AG10803 (cell line): ENCODE measurements at regions not wholly inside any gene's neighbourhood (a gene's known extent, or its start where the extent isn't known, plus 50 kb on each side); places are given as distances from the start of the nearest gene placed in this dataset.

Experiments used
- DNase-seq: peaks from one replicate; pipeline ENCODE4 v3.0.0; 2010; ENCODE audit warnings: low read depth
- H3K4me3 ChIP-seq: 2 replicates; pipeline ENCODE4 v1.5.1; 2011; ENCODE audit warnings: mild to moderate bottlenecking, low read length, control low read depth
- CTCF ChIP-seq: conservative IDR thresholded peaks from 2 replicates; pipeline ENCODE4 v1.5.1; 2011; ENCODE audit warnings: mild to moderate bottlenecking, low read length, control low read depth, inconsistent platforms

DNA sequence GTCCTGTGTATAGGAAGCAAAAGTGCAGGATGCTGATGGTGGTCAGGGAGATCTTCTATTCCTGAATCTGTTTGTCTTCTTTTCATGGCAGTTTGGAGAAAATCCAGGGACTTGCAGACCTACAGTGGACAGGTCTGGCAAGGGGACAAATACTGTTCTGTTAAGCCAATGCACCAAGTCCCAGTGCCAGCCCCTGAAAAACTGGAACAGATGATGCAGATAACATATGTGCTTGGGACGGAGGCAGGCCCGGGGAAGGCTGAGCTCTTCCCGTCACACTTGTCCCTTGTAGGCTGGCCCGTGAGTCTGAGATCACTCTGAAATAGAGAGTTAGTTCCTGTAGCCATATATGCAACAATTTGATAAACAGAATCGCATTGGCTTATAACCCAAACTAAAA lies 265.7 kb downstream of the MTRR start:
- TF ChIP-seq CTCF, result no peak
- DNase-seq, result no peak
- H3K4me3 ChIP-seq, result no peak overlapping the region

GRCh38 chr5:8135742-8136141 lies 266.8 kb downstream of the MTRR start:
- no peak overlapping the region for H3K4me3 ChIP-seq
- no peak for DNase-seq
- TF ChIP-seq CTCF, result no peak

DNA sequence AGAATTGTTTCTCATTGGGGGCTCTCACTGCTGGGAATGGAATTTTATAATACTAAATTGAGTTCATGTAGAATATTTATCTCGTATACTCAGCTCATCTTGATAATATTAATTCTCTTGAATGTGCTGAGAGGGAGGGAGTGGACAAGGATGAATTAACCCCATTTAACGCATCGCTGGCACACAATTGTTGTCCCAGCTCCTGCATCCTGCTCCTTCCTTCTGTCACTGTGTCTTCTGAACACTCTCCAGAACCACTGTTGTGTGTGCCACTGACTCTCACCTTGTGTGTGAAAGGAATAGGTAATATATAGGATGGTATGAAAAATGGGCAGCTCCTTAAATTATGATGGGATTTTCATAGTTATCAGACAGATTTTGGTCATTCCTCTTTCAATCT lies 267.3 kb downstream of the MTRR start:
- no peak for TF ChIP-seq CTCF
- no peak overlapping the region for H3K4me3 ChIP-seq
- no peak for DNase-seq

DNA sequence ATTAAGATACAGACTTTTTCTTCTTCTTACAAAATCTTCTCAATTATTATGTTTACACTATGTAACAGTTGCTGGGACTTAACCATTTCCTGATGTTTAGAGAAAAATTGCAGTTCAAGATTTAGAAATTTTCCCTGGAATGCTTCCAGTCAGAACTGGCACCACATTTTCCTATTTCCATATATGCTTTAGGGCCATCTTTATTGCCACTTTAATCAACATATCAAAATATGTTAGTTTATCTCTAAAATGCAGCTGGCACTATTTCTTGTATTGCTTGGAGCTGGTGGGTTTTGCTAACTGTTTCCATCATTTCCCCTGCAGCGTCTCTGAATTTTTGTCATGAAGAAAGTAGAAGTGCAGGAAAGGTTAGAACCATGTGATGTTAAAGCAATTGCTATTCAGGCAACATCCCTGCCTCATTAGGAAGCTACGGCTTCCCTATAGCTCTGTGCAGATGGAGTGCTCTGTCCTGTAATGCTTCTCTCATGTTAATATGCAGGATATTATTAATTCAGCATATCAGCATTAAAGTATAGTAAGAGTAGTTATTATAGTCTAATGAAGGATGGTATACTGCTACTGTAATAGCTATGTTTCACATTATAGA lies 269.1 kb downstream of the MTRR start:
- DNase-seq, result no peak
- no peak for TF ChIP-seq CTCF
- H3K4me3 ChIP-seq, result no peak overlapping the region

DNA sequence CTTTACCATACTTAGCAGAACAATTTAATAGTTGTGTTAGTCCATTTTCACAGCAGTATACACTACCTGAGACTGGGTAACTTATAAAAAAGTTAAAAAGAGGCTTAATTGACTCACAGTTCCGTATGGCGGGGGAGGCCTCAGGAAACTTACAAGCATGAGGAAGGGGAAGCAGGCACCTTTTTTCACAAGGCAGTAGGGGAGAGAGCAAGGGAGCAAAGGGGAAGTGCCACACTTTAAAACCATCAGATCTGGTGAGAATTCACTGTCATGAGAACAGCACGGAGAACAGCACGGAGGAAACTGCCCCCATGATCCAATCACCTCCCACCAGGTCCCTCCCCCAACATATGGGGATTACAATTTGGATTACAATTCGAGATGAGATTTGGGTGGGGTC lies 269.9 kb downstream of the MTRR start:
- no peak for DNase-seq
- TF ChIP-seq CTCF, result no peak
- H3K4me3 ChIP-seq, result no peak overlapping the region

- DNase-seq, result no peak
- no peak for TF ChIP-seq CTCF
- H3K4me3 ChIP-seq, result no peak overlapping the region
Observed at GRCh38 chr5:8150791-8151190, 281.8 kb downstream of the MTRR start.

DNA sequence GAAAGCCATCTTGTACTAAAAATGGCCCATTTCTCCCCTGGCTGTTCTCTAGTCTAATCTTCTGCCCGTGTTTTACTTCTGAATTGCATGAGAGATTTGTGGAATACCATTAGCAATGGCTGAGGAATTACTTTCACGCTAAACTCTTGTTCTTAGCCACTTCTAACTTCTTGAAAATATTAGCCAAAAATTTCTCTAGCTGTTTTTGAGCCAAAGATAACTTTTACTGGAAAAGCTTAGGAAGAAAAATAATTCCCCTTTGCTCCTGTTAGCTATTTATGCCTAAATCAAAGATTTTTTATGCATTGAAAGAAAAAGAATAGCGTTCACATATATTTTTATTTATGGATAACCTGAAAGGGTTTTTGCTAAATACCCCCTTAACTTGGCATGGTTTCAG lies 287.8 kb downstream of the MTRR start:
- no peak for TF ChIP-seq CTCF
- no peak overlapping the region for H3K4me3 ChIP-seq
- no peak for DNase-seq
